ENCODE measurements at regions not wholly inside any gene's neighbourhood (a gene's known extent, or its start where the extent isn't known, plus 50 kb on each side); places are given as distances from the start of the nearest gene placed in this dataset.

DNA sequence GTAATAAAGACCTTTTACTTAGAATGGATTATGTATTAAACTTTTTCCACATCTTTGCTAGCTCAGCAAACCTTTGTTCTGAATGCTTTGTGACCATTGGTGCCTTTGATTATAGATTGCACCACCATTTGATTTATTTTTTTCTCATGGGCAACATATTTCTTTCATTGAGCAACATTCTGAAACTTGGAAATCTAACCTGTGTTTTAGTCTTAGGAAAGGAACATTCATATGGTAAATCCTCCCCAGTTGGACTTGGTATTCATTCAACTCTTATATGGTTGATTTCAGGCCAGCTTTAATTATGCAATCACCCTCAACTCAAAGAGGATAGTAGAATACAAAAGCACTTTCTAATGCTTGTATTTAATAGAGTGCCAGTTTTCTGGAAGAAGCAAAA, 1077.9 kb upstream of the ZEB2 start:
- DNase-seq (ENCODE audit: low spot score) (no peak), ATAC-seq (no peak)
- Histone ChIP-seq H3K9me2 (ENCODE audit: insufficient read depth) (no peaks in the 10 kb centered on the region), H4K20me1 (replicated peaks; ENCODE audit: insufficient read depth) (no peaks in the 10 kb centered on the region), H3K36me3 (ENCODE audit: insufficient read depth) (no peaks in the 10 kb centered on the region), H3F3A (replicated peaks; ENCODE audit: low read depth) (no peaks in the 10 kb centered on the region), H3K79me2 (replicated peaks; ENCODE audit: insufficient read depth) (no peaks in the 10 kb centered on the region), H3K27me3 (ENCODE audit: insufficient read depth) (no peaks in the 10 kb centered on the region), H2AFZ (no peak overlapping the region), H3K4me1 (ENCODE audit: insufficient read depth) (peaks cover 11% of the 10 kb centered on the region), H3K4me2 (no peak overlapping the region), H3K27ac (ENCODE audit: low read depth) (no peak overlapping the region), H3K4me3 (no peak overlapping the region)
- Mint-ChIP-seq H3K9me3 (no peaks in the 10 kb centered on the region), H3K36me3 (ENCODE audit: low read depth) (no peaks in the 10 kb centered on the region), H3K4me1 (peaks cover 22% of the 10 kb centered on the region), H3K4me3 (no peak overlapping the region), H3K27ac (no peak overlapping the region), H3K27me3 (ENCODE audit: insufficient read depth, low read depth, poor library complexity) (no peaks in the 10 kb centered on the region)
- TF ChIP-seq, protein P1, sequence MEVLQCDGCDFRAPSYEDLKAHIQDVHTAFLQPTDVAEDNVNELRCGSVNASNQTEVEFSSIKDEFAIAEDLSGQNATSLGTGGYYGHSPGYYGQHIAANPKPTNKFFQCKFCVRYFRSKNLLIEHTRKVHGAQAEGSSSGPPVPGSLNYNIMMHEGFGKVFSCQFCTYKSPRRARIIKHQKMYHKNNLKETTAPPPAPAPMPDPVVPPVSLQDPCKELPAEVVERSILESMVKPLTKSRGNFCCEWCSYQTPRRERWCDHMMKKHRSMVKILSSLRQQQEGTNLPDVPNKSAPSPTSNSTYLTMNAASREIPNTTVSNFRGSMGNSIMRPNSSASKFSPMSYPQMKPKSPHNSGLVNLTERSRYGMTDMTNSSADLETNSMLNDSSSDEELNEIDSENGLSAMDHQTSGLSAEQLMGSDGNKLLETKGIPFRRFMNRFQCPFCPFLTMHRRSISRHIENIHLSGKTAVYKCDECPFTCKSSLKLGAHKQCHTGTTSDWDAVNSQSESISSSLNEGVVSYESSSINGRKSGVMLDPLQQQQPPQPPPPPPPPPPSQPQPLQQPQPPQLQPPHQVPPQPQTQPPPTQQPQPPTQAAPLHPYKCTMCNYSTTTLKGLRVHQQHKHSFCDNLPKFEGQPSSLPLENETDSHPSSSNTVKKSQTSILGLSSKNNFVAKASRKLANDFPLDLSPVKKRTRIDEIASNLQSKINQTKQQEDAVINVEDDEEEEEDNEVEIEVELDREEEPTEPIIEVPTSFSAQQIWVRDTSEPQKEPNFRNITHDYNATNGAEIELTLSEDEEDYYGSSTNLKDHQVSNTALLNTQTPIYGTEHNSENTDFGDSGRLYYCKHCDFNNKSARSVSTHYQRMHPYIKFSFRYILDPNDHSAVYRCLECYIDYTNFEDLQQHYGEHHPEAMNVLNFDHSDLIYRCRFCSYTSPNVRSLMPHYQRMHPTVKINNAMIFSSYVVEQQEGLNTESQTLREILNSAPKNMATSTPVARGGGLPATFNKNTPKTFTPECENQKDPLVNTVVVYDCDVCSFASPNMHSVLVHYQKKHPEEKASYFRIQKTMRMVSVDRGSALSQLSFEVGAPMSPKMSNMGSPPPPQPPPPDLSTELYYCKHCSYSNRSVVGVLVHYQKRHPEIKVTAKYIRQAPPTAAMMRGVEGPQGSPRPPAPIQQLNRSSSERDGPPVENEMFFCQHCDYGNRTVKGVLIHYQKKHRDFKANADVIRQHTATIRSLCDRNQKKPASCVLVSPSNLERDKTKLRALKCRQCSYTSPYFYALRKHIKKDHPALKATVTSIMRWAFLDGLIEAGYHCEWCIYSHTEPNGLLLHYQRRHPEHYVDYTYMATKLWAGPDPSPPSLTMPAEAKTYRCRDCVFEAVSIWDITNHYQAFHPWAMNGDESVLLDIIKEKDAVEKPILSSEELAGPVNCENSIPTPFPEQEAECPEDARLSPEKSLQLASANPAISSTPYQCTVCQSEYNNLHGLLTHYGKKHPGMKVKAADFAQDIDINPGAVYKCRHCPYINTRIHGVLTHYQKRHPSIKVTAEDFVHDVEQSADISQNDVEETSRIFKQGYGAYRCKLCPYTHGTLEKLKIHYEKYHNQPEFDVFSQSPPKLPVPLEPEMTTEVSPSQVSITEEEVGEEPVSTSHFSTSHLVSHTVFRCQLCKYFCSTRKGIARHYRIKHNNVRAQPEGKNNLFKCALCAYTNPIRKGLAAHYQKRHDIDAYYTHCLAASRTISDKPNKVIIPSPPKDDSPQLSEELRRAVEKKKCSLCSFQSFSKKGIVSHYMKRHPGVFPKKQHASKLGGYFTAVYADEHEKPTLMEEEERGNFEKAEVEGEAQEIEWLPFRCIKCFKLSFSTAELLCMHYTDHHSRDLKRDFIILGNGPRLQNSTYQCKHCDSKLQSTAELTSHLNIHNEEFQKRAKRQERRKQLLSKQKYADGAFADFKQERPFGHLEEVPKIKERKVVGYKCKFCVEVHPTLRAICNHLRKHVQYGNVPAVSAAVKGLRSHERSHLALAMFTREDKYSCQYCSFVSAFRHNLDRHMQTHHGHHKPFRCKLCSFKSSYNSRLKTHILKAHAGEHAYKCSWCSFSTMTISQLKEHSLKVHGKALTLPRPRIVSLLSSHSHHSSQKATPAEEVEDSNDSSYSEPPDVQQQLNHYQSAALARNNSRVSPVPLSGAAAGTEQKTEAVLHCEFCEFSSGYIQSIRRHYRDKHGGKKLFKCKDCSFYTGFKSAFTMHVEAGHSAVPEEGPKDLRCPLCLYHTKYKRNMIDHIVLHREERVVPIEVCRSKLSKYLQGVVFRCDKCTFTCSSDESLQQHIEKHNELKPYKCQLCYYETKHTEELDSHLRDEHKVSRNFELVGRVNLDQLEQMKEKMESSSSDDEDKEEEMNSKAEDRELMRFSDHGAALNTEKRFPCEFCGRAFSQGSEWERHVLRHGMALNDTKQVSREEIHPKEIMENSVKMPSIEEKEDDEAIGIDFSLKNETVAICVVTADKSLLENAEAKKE (CRISPR knock-in tag; IDR thresholded peaks at IDR 0.05), result no peak
- TF ChIP-seq ZNF114 (CRISPR knock-in tag; IDR thresholded peaks at IDR 0.05) (no peak), NANOG (IDR thresholded peaks at IDR 0.05; ENCODE audit: borderline replicate concordance) (no peak), JUNB (IDR thresholded peaks at IDR 0.05; ENCODE audit: unreplicated experiment) (no peak), EZH2phosphoT487 (IDR thresholded peaks at IDR 0.05; ENCODE audit: unreplicated experiment) (no peak), ZNF331 (CRISPR knock-in tag; IDR thresholded peaks at IDR 0.05; ENCODE audit: low read depth) (no peak), EZH2 (IDR thresholded peaks at IDR 0.05; ENCODE audit: low read depth, unreplicated experiment) (no peak), CREB1 (CRISPR knock-in tag; IDR thresholded peaks at IDR 0.05; ENCODE audit: low read depth) (no peak), POLR2AphosphoS5 (IDR thresholded peaks at IDR 0.05; ENCODE audit: low read depth) (no peak)
- TF ChIP-seq, protein P2, sequence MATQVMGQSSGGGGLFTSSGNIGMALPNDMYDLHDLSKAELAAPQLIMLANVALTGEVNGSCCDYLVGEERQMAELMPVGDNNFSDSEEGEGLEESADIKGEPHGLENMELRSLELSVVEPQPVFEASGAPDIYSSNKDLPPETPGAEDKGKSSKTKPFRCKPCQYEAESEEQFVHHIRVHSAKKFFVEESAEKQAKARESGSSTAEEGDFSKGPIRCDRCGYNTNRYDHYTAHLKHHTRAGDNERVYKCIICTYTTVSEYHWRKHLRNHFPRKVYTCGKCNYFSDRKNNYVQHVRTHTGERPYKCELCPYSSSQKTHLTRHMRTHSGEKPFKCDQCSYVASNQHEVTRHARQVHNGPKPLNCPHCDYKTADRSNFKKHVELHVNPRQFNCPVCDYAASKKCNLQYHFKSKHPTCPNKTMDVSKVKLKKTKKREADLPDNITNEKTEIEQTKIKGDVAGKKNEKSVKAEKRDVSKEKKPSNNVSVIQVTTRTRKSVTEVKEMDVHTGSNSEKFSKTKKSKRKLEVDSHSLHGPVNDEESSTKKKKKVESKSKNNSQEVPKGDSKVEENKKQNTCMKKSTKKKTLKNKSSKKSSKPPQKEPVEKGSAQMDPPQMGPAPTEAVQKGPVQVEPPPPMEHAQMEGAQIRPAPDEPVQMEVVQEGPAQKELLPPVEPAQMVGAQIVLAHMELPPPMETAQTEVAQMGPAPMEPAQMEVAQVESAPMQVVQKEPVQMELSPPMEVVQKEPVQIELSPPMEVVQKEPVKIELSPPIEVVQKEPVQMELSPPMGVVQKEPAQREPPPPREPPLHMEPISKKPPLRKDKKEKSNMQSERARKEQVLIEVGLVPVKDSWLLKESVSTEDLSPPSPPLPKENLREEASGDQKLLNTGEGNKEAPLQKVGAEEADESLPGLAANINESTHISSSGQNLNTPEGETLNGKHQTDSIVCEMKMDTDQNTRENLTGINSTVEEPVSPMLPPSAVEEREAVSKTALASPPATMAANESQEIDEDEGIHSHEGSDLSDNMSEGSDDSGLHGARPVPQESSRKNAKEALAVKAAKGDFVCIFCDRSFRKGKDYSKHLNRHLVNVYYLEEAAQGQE (IDR thresholded peaks at IDR 0.05; ENCODE audit: unreplicated experiment), result no peak
- TF ChIP-seq, protein P3, sequence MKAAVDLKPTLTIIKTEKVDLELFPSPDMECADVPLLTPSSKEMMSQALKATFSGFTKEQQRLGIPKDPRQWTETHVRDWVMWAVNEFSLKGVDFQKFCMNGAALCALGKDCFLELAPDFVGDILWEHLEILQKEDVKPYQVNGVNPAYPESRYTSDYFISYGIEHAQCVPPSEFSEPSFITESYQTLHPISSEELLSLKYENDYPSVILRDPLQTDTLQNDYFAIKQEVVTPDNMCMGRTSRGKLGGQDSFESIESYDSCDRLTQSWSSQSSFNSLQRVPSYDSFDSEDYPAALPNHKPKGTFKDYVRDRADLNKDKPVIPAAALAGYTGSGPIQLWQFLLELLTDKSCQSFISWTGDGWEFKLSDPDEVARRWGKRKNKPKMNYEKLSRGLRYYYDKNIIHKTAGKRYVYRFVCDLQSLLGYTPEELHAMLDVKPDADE (IDR thresholded peaks at IDR 0.05), result no peak
- TF ChIP-seq, protein P4, sequence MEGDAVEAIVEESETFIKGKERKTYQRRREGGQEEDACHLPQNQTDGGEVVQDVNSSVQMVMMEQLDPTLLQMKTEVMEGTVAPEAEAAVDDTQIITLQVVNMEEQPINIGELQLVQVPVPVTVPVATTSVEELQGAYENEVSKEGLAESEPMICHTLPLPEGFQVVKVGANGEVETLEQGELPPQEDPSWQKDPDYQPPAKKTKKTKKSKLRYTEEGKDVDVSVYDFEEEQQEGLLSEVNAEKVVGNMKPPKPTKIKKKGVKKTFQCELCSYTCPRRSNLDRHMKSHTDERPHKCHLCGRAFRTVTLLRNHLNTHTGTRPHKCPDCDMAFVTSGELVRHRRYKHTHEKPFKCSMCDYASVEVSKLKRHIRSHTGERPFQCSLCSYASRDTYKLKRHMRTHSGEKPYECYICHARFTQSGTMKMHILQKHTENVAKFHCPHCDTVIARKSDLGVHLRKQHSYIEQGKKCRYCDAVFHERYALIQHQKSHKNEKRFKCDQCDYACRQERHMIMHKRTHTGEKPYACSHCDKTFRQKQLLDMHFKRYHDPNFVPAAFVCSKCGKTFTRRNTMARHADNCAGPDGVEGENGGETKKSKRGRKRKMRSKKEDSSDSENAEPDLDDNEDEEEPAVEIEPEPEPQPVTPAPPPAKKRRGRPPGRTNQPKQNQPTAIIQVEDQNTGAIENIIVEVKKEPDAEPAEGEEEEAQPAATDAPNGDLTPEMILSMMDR (conservative IDR thresholded peaks at IDR 0.05; ENCODE audit: low read depth in 2 of 2), result no peak

All from GM23338 (cell line).